HG03139 (cell line): ENCODE measurements at regions not wholly inside any gene's neighbourhood (a gene's known extent, or its start where the extent isn't known, plus 50 kb on each side); places are given as distances from the start of the nearest gene placed in this dataset.

ENCODE experiments used
- ATAC-seq: cut with Tn5 transposase; IDR thresholded peaks from one replicate; pipeline ENCODE4 v1.9.1; 2021; ENCODE audit not compliant: unreplicated experiment

GRCh38 chr10:31647861-31648260 lies 280.8 kb downstream of the ARHGAP12 start:
- no peak for ATAC-seq

DNA sequence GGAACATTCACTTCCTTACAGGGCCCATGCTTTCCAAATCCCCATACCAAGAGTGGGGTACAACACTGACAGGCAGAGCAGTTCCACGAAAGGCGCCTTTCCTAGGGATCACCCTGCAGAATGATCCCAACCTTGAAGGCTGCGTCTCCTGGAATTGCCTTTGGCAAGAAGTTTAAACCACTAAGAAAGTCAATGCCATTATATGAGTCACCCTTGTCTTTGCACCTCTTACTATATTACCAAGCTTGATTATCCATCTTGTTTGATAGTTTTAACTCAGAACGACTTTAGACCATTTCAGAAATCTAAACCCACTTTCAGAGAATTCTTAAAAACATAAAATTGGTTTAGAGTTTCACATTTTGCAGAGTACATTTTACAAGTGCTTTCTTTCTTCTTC lies 282.1 kb downstream of the ARHGAP12 start:
- no peak for ATAC-seq

GRCh38 chr10:31645786-31646185 lies 282.8 kb downstream of the ARHGAP12 start:
- no peak for ATAC-seq

- no peak for ATAC-seq
These were observed 283.5 kb downstream of the ARHGAP12 start for GRCh38 chr10:31644931-31645633.

GRCh38 chr10:31642281-31642680 lies 286.4 kb downstream of the ARHGAP12 start:
- no peak for ATAC-seq

- no peak for ATAC-seq
These were observed 293.1 kb downstream of the ARHGAP12 start for GRCh38 chr10:31635415-31636065.

DNA sequence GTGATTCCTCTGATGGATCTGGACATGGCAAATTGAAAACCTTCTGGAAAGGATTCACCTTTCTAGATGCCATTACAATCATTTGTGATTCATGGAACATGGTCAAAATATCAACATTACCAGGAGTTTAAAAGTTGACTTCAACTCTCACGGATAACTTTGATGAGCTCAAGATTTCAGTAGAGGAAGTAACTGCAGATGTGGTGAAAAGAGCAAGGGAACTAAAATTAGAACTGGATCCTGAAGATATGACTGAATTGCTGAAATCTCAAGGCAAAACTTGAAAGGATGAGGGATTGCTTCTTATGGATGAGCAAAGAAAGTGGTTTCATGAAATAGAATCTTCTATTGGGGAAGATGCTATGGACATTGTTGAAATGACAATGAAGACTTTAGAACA lies 293.6 kb downstream of the ARHGAP12 start:
- no peak for ATAC-seq

DNA sequence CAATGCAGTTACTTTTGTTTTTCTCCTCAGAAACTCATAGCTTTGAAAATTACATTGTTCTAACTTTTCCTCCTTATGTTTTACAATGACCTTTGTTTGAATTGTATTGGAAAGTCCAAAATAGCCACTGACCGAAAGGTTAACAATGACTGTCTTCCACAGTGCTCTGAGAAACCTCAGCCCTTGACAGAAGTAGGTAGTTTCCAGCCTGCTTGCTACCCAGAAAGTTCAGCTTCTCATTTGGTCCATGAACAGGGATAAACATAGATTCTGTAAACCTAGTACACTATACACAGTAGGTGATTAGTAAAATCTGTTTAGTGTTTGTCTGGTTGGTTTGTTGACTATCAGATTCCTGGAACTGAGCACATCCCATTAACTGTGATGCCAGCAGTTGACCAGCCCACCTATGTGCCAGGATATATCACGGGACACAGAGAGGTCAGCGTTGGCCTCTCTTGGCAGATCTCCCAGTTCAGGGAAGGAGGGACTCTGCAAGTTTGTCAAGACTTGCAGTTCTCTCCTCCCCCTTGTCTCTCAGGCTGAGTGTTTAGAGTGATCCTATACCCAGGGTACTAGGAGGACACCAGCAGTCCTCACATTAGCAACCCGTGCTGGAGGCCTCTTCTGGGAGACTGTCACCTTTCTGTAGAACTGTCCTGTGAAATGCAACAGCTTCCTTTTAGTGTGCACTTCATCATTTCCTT lies 297.6 kb downstream of the ARHGAP12 start:
- ATAC-seq, result no peak

GRCh38 chr10:31625566-31625965 lies 303.1 kb downstream of the ARHGAP12 start:
- no peak for ATAC-seq

- ATAC-seq, result no peak
These were observed 304.0 kb downstream of the ARHGAP12 start for GRCh38 chr10:31624611-31625010.

DNA sequence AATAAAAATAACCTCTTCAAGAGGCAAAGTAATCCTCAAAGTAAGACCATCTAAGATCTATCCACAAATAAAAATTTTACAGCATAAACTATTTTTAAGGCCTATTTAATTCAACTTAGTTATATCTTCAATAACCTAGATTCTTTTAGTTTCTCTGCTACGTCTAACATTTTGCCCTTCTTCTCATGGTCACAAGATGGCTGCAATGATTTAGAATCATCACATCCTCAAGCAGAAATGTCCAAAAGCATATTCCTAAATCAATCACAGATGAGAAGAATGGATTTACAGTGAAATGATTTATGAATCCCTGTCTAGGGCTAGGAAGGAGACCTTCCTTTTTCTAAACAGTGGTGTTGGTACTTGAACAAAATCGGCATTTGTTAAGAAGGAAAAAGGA lies 304.7 kb downstream of the ARHGAP12 start:
- ATAC-seq, result no peak

DNA sequence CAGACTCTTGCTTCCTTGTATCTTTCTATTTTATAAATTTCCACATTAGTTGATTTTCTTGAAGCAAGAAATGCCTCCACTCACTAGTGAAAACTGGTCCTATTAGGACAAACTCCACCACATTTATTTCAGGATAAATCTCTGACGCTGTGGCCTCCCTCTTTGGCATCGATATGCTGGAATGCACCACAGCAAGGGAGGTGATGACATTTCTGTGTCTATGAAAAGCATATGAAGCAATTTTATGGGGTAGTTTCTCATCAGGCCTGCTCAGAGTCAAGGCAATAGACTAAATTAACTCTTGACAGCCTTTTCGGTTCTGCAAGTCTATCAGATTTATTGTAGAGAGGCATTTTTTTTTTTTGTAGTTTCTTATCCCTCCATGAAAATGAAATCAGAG lies 304.4 kb downstream of the ZEB1 start:
- ATAC-seq, result no peak

- no peak for ATAC-seq
These were observed 304.0 kb downstream of the ZEB1 start for GRCh38 chr10:31622978-31623377.

DNA sequence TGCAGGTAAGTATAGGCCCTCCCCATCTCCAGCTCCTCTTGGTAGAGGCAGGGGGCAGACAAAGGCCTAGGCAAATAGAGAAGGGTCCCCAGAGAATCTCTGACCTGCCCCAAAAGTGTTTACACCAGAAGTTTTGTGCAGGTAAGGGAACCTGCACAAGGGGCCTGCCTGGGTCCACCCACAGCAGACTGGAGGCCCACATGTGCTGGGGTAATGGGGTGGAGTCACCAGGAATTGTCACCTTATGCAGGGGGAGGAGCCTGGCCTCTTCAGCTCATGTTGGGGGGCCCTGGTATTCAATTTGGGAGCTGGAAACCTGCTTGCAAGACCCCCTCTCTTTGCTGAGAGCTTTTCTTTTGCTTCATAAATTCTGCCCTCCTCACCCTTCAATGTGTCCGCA lies 302.7 kb downstream of the ZEB1 start:
- no peak for ATAC-seq

DNA sequence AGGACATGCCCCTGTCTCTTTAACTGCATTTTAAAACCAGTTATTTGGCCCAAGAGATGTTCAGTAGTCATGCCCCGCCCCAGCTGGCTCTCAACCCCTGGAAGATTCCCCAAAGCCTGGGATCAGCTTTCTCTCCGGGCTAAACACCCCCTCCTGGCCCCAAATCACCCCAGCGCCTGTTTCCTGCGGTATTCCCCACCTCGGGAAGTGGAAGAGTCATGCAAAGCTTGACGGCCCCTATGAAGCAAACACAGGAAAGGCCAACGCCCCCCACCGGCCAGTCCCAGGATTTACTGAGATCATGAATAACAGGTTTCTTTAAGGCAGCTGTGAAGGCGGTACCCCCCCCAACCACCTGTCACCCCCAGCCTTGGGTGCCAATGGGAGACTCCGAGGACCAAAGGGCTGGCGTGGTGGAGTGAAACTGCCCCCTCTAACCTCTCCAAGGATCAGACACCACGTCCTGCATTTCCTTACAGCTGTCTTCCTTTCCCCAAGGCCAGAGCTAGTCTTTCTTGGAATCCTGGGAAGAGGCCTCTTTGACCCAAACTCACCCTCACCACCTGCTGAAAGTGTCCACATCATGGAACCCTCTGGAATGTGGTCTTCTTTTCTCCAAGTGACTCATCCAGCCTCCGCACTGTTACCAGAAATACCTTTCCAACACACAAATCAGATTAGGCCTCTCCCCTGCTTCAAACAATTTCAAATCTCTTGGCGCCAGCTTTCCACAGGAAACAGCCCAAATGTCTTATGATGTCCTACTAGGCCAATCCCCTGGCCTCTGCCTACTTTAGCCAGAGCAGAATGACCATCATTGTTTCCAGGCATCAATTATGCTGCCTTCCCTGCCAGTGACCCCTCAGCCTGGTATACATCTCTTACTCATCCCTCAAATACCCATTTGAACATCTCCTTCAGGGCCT lies 301.5 kb downstream of the ZEB1 start:
- no peak for ATAC-seq

GRCh38 chr10:31619531-31620061 lies 300.6 kb downstream of the ZEB1 start:
- ATAC-seq, result no peak

DNA sequence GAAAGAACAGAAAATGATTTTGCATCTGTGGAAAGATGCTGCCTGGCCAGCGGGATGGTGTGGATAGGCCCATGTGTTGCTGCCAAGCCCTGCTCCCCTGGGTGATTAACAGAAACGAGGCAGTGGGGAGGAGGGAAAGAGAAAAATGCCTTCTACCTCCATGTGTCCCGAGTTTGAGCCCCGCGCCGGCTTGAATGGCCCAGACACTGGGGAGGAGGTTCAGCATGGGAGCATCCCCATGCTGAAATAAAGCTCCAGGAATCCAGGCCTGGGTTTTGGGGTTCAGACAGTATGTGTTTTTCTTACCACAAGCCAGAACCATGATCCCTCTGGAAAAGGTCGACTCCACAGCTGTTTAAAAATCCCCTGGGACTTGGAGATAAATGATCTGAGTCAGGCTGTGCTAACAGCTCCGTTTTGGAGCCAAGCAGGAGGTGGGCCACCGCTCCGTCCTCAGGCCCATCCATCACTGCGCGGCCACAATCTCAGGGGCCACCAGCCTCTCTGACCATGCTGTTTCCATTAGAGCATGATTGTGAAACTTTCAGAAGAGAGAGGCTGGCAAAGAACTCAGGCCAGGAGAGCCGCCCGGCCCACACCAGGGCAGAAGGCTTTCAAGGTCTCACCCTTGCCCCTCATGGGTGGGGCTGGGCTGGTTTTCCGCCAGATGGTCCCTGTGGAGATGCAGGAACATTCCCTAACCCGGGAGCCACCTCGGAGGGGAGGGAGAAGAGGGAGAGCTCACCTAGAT lies 299.7 kb downstream of the ZEB1 start:
- ATAC-seq, result no peak

DNA sequence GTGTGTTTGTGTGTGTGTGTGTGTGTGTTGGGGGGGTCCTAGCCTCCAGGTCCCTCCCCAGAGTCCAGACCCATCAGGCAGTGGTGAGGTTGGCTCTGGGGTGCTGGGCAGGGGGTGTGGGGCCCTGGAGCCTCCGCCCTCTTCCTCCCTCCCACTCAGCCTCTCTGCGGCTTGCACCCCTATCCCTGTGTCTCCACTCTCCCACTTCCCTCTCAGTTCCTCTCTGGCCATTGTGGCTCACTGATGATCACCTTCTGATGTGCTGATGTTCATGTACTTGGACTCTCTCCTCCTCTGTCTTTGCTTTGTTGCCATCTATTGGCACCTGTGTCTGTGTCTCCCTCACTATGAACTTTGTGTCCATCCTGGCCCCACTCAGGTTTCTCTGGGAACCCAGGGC lies 298.7 kb downstream of the ZEB1 start:
- no peak for ATAC-seq

GRCh38 chr10:31617133-31617532 lies 298.1 kb downstream of the ZEB1 start:
- no peak for ATAC-seq

DNA sequence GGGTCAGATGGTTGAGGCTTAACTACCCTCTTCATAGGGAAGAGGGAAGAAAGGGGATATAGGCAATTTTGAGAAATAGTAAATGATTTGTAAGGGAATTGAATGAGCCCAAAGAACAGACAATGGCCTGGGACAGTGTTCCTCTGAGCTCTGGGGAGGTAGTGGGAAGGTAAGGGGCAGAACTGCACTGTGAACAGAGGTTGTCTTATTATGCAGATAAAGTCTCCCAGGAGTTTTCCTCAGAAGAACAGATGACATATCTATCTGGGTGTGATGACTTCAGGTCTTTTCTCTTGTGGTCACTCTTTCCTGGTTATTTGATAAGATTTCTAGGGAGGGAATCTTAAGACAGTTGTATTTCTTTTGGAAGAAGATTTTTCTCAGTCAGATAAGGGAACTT lies 296.1 kb downstream of the ZEB1 start:
- ATAC-seq, result no peak
